DMS153 (cell line): ENCODE measurements at regions not wholly inside any gene's neighbourhood (a gene's known extent, or its start where the extent isn't known, plus 50 kb on each side); places are given as distances from the start of the nearest gene placed in this dataset.

Source experiments
- DNase-seq: peaks from one replicate; lab custom pipeline; 2025; lab: John Stamatoyannopoulos, UW

DNA sequence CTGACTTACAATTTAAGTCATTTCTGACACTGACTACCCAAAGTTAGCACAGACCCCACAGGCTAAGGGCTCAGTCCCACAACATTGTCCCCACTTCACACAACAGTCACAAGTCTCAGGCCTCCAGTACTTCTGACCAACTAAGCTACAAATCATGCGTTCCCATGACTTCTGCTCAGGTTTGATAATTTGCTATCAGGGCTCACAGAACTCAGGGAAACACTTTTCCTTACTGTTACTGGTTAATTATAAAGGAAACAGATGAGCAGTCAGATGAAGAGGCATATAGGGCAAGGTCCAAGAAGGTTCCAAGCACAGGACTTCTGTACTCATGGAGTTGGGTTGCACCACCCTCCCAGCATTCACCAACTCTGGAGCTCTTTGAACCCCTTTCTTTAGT, 151.2 kb upstream of the TNR start:
- no peak for DNase-seq

GRCh38 chr1:175893192-175893591, 149.8 kb upstream of the TNR start:
- DNase-seq, result no peak

DNA sequence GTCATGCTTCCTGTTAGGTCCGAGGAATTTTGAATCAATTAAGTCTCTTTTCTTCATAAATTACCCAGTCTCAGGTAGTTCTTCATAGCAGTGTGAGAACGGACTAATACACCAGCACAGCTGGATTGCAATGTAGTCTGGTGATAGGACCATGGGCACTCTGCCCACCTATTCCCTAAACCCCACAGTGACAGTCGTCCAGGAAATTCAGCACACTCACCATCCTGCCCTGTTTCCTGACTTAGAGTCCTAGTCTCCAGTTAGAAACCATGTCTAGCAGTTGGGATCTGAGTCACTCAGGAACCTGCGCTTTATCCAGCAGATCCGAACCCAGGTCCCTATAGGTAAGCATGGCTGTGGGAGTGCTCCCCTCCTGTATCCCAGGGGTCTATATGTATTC, 149.3 kb upstream of the TNR start:
- DNase-seq, result no peak

GRCh38 chr1:175891783-175892309, 148.5 kb upstream of the TNR start:
- DNase-seq, result no peak

- DNase-seq, result no peak
These were observed 147.6 kb upstream of the TNR start for GRCh38 chr1:175890958-175891357.

GRCh38 chr1:175889848-175890247, 146.5 kb upstream of the TNR start:
- no peak for DNase-seq

GRCh38 chr1:175888996-175889395, 145.6 kb upstream of the TNR start:
- no peak for DNase-seq

DNA sequence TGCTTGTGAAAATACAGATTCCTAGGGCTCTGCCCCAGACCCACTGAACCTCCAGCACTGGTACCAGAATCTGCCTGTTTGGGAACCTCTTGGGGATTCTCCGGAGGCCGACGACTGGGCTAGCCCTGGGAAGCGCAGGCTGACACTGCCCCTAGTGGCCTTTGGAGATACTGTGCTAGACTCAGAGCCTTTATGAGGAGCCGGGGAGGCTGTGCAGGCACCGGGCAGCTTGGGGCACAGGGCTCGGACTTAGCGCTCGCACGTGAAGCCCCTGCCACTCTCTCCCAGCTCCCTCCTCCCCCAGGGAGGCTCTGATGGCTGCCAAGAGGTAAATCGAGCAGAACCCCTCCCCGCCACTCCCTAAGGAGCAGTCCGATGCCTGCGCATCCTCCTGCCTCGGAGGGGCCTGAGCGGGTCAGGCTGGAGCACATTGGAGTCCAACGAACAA, 144.6 kb upstream of the TNR start:
- peak; percentile 42 for DNase-seq

DNA sequence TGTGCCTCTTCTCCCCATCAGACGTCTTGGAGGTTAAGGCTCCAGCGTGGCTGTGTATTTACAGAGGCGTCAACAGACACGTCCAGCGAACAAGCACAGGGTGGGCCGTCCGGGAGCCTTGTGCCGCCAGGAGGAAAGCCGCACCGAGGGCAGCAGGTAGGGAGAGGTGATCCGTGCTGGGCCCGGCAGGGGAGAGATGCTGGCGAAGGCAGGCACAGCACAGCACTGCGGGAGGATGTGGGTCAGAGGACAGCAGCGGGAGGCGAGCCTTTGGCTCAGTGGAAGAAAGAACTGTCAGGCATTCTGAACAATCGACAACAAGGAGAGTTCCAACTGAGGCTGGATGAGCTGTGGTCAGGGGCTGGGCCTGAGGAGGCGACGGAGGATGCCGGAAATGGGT, 144.1 kb upstream of the TNR start:
- DNase-seq, result no peak

- no peak for DNase-seq
These were observed 141.9 kb upstream of the TNR start for GRCh38 chr1:175885326-175885725.

- DNase-seq, result no peak
These were observed 141.0 kb upstream of the TNR start for GRCh38 chr1:175884369-175884768.

GRCh38 chr1:175882192-175882591, 138.8 kb upstream of the TNR start:
- DNase-seq, result no peak

DNA sequence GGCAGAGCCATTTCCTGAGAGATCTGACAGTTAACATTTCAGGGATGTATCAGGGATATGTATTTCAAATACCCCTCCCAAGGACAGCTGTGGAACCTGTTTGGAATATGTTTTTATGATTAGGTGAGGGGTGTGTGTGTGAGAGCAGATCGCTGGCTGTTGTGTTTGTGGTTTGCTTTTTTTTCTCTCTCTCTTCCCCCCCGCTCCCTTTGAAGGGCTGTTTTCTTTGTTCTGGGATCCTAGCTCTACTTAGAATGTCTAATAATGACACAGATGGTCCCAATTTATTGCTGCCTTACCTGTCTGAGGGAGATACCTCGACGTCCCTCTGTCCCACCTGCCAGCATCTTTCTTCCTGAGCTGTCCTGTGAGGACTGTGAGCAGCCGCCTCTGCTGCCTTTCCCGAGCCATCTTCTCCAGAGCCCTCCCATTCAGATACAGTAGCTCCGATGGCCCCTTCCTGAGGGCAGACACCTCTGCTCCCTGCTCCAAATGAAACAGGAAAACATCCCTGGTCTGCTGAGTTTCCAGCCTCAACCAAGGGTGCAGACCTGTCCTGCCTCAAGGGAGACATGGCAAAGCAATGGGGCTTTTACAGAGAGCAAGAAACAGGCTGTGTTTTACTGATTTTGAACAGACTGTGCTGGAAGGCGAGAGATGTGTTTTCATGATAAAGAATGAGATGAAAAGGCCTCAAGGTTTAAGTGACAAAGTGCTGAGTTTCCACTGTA, 138.0 kb upstream of the TNR start:
- no peak for DNase-seq

- DNase-seq, result no peak
These were observed 135.4 kb upstream of the TNR start for GRCh38 chr1:175878775-175879174.

- DNase-seq, result no peak
These were observed 134.7 kb upstream of the TNR start for GRCh38 chr1:175877939-175878737.

DNA sequence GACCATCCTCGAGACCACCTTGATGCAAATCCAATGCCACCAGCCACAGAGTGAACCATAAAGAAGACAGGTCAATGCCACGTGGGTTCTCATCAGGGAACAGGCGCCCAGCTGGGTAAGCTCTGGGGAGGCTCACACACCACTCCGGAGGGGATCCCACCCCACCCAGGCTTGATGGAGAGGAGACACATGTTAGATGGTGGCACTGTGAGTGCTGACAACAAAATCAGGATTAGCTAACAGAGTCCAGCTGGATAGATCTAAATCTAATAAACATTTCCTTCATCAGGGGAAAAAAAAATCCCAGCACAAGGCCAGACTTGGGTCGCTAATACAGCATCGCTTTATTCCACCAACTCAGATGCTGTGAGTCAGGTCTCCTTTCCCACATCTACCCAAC, 132.2 kb upstream of the TNR start:
- no peak for DNase-seq

- DNase-seq, result no peak
These were observed 130.7 kb upstream of the TNR start for GRCh38 chr1:175874081-175874480.

GRCh38 chr1:175873290-175873935, 130.0 kb upstream of the TNR start:
- no peak for DNase-seq

GRCh38 chr1:175872588-175872987, 129.2 kb upstream of the TNR start:
- DNase-seq, result no peak

DNA sequence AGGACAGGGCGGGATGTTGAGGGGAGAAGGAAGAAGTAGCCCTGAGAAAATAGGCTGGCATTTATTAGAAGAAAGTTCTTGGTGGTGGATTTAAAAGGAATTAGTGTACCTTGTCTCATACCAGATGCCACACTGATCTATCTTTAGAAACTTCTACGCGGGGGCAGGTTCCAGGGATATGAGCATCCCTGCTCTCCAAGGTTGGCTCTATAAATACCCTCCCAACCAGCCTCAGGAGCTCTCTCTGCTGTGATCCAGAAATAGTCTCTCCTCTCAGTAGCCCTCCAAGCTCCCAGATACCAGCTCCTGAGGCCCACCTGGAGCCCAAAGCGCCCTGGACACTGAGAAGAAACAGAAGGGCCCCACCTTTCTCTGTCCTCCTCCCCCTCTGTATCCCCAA, 128.3 kb upstream of the TNR start:
- no peak for DNase-seq

DNA sequence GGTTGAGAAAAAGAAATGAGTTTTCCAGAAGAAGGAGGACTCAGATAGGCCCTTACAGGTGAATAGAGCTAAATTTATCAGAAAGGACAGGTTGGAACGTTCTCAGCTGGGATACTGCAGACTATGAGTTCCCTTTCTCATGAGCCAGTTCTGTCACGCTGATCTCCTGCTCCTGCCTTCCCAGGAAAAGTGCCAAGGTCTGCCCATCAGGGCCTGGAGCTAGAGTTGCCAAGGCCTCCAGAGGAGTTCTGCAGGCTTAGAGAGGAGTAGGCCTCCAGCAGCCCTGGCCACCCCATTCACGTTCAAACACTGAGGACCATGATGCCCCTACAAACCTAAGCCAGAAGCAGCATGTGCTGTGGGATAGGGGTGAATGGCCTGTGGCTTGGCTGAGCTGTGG, 126.8 kb upstream of the TNR start:
- DNase-seq, result no peak

GRCh38 chr1:175866776-175867175, 123.4 kb upstream of the TNR start:
- DNase-seq, result no peak
